ENCODE measurements at regions not wholly inside any gene's neighbourhood (a gene's known extent, or its start where the extent isn't known, plus 50 kb on each side); places are given as distances from the start of the nearest gene placed in this dataset.

- Histone ChIP-seq H3K27me3 (ENCODE audit: control insufficient read depth, insufficient read depth, low read length, poor library complexity, severe bottlenecking) (no peaks in the 10 kb centered on the region), H3K36me3 (ENCODE audit: control insufficient read depth, insufficient read depth, low read length) (no peaks in the 10 kb centered on the region), H3K4me3 (ENCODE audit: insufficient read depth, low read depth, low read length) (no peak overlapping the region), H3K9me3 (ENCODE audit: control insufficient read depth, low read length) (no peaks in the 10 kb centered on the region), H3K27ac (ENCODE audit: insufficient read depth, low read depth, low read length, poor library complexity, severe bottlenecking) (no peak overlapping the region), H3K4me1 (ENCODE audit: control insufficient read depth, insufficient read depth, low read length) (no peaks in the 10 kb centered on the region)
- WGBS, 2 experiments = 92 to 100% methylated on average over 1 of the region's 1 CpG
These were observed 408.2 kb downstream of the TSN start for GRCh38 chr2:122163617-122164016.

DNA sequence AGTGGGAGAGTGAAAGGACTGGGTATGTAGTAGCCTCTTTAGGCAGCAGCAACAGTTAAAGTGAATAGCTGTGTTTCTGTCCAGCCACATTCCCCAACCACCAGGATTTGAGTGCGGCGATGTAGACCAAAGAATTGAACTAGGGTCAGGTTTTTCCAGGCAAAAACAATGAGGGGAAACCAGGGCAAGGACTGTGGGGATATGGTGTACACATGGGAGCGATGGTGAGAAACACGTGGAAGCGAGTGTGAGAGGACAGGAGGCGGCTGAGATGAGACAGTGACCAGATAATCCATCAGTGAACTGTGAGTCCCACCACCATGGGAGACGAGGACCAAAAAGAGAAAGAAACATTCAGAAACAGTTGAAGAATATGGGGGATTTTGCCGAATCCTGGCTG is 409.5 kb downstream of the TSN start:
- no peaks in the 10 kb centered on the region for H3K36me3 ChIP-seq (ENCODE audit: control insufficient read depth, insufficient read depth, low read length)
- 94 to 95% methylated on average over 8 of the region's 8 CpGs for WGBS, 2 experiments
- no peaks in the 10 kb centered on the region for H3K27me3 ChIP-seq (ENCODE audit: control insufficient read depth, insufficient read depth, low read length, poor library complexity, severe bottlenecking)
- H3K4me3 ChIP-seq (ENCODE audit: insufficient read depth, low read depth, low read length) = no peak overlapping the region
- no peaks in the 10 kb centered on the region for H3K9me3 ChIP-seq (ENCODE audit: control insufficient read depth, low read length)
- no peaks in the 10 kb centered on the region for H3K4me1 ChIP-seq (ENCODE audit: control insufficient read depth, insufficient read depth, low read length)
- no peak overlapping the region for H3K27ac ChIP-seq (ENCODE audit: insufficient read depth, low read depth, low read length, poor library complexity, severe bottlenecking)

- H3K4me3 ChIP-seq (ENCODE audit: insufficient read depth, low read depth, low read length) = no peak overlapping the region
- H3K4me1 ChIP-seq (ENCODE audit: control insufficient read depth, insufficient read depth, low read length) = no peaks in the 10 kb centered on the region
- H3K36me3 ChIP-seq (ENCODE audit: control insufficient read depth, insufficient read depth, low read length) = no peaks in the 10 kb centered on the region
- H3K9me3 ChIP-seq (ENCODE audit: control insufficient read depth, low read length) = no peaks in the 10 kb centered on the region
- 93 to 95% methylated on average over 5 of the region's 5 CpGs for WGBS, 2 experiments
- no peak overlapping the region for H3K27ac ChIP-seq (ENCODE audit: insufficient read depth, low read depth, low read length, poor library complexity, severe bottlenecking)
- no peaks in the 10 kb centered on the region for H3K27me3 ChIP-seq (ENCODE audit: control insufficient read depth, insufficient read depth, low read length, poor library complexity, severe bottlenecking)
These were observed 411.4 kb downstream of the TSN start for GRCh38 chr2:122166820-122167219.

GRCh38 chr2:122167515-122167914 is 412.1 kb downstream of the TSN start:
- 92 to 95% methylated on average over 8 of the region's 8 CpGs for WGBS, 2 experiments

GRCh38 chr2:122168799-122169198 is 413.3 kb downstream of the TSN start:
- Histone ChIP-seq H3K27ac (ENCODE audit: insufficient read depth, low read depth, low read length, poor library complexity, severe bottlenecking) (no peak overlapping the region), H3K9me3 (ENCODE audit: control insufficient read depth, low read length) (no peaks in the 10 kb centered on the region), H3K36me3 (ENCODE audit: control insufficient read depth, insufficient read depth, low read length) (no peaks in the 10 kb centered on the region), H3K4me1 (ENCODE audit: control insufficient read depth, insufficient read depth, low read length) (no peaks in the 10 kb centered on the region), H3K27me3 (ENCODE audit: control insufficient read depth, insufficient read depth, low read length, poor library complexity, severe bottlenecking) (no peaks in the 10 kb centered on the region), H3K4me3 (ENCODE audit: insufficient read depth, low read depth, low read length) (no peak overlapping the region)
- 79 to 90% methylated on average over 3 of the region's 3 CpGs for WGBS, 2 experiments

More at GRCh38 chr2:122167515-122167914, 412.1 kb downstream of the TSN start:
- H3K4me1 ChIP-seq (ENCODE audit: control insufficient read depth, insufficient read depth, low read length) = no peaks in the 10 kb centered on the region
- H3K36me3 ChIP-seq (ENCODE audit: control insufficient read depth, insufficient read depth, low read length) = no peaks in the 10 kb centered on the region
- H3K27ac ChIP-seq (ENCODE audit: insufficient read depth, low read depth, low read length, poor library complexity, severe bottlenecking) = no peak overlapping the region
- no peaks in the 10 kb centered on the region for H3K9me3 ChIP-seq (ENCODE audit: control insufficient read depth, low read length)
- H3K4me3 ChIP-seq (ENCODE audit: insufficient read depth, low read depth, low read length) = no peak overlapping the region
- H3K27me3 ChIP-seq (ENCODE audit: control insufficient read depth, insufficient read depth, low read length, poor library complexity, severe bottlenecking) = no peaks in the 10 kb centered on the region

GRCh38 chr2:122172812-122173211 is 417.4 kb downstream of the TSN start:
- H3K9me3 ChIP-seq (ENCODE audit: control insufficient read depth, low read length) = no peaks in the 10 kb centered on the region
- no peak overlapping the region for H3K4me3 ChIP-seq (ENCODE audit: insufficient read depth, low read depth, low read length)
- 93 to 100% methylated on average over 2 of the region's 2 CpGs for WGBS, 2 experiments
- H3K4me1 ChIP-seq (ENCODE audit: control insufficient read depth, insufficient read depth, low read length) = no peaks in the 10 kb centered on the region
- no peak overlapping the region for H3K27ac ChIP-seq (ENCODE audit: insufficient read depth, low read depth, low read length, poor library complexity, severe bottlenecking)
- no peaks in the 10 kb centered on the region for H3K27me3 ChIP-seq (ENCODE audit: control insufficient read depth, insufficient read depth, low read length, poor library complexity, severe bottlenecking)
- H3K36me3 ChIP-seq (ENCODE audit: control insufficient read depth, insufficient read depth, low read length) = no peaks in the 10 kb centered on the region

GRCh38 chr2:122174061-122174460 is 418.6 kb downstream of the TSN start:
- WGBS, 2 experiments = 85 to 92% methylated on average over 6 of the region's 6 CpGs
- H3K27ac ChIP-seq (ENCODE audit: insufficient read depth, low read depth, low read length, poor library complexity, severe bottlenecking) = no peak overlapping the region
- H3K4me3 ChIP-seq (ENCODE audit: insufficient read depth, low read depth, low read length) = no peak overlapping the region
- H3K9me3 ChIP-seq (ENCODE audit: control insufficient read depth, low read length) = no peaks in the 10 kb centered on the region
- H3K4me1 ChIP-seq (ENCODE audit: control insufficient read depth, insufficient read depth, low read length) = no peaks in the 10 kb centered on the region
- H3K36me3 ChIP-seq (ENCODE audit: control insufficient read depth, insufficient read depth, low read length) = no peaks in the 10 kb centered on the region
- H3K27me3 ChIP-seq (ENCODE audit: control insufficient read depth, insufficient read depth, low read length, poor library complexity, severe bottlenecking) = no peaks in the 10 kb centered on the region

- 92 to 94% methylated on average over 6 of the region's 6 CpGs for WGBS, 2 experiments
- no peaks in the 10 kb centered on the region for H3K4me1 ChIP-seq (ENCODE audit: control insufficient read depth, insufficient read depth, low read length)
- H3K27me3 ChIP-seq (ENCODE audit: control insufficient read depth, insufficient read depth, low read length, poor library complexity, severe bottlenecking) = no peaks in the 10 kb centered on the region
These were observed 424.2 kb downstream of the TSN start for GRCh38 chr2:122179492-122180165.

GRCh38 chr2:122180972-122181371 is 425.5 kb downstream of the TSN start:
- H3K27me3 ChIP-seq (ENCODE audit: control insufficient read depth, insufficient read depth, low read length, poor library complexity, severe bottlenecking) = no peaks in the 10 kb centered on the region
- no peak overlapping the region for H3K27ac ChIP-seq (ENCODE audit: insufficient read depth, low read depth, low read length, poor library complexity, severe bottlenecking)
- 94 to 96% methylated on average over 1 of the region's 1 CpG for WGBS, 2 experiments
- no peak overlapping the region for H3K4me3 ChIP-seq (ENCODE audit: insufficient read depth, low read depth, low read length)
- no peaks in the 10 kb centered on the region for H3K4me1 ChIP-seq (ENCODE audit: control insufficient read depth, insufficient read depth, low read length)
- no peaks in the 10 kb centered on the region for H3K9me3 ChIP-seq (ENCODE audit: control insufficient read depth, low read length)
- no peaks in the 10 kb centered on the region for H3K36me3 ChIP-seq (ENCODE audit: control insufficient read depth, insufficient read depth, low read length)

More at GRCh38 chr2:122179492-122180165, 424.2 kb downstream of the TSN start:
- Histone ChIP-seq H3K4me3 (ENCODE audit: insufficient read depth, low read depth, low read length) (no peak overlapping the region), H3K36me3 (ENCODE audit: control insufficient read depth, insufficient read depth, low read length) (no peaks in the 10 kb centered on the region), H3K27ac (ENCODE audit: insufficient read depth, low read depth, low read length, poor library complexity, severe bottlenecking) (no peak overlapping the region), H3K9me3 (ENCODE audit: control insufficient read depth, low read length) (no peaks in the 10 kb centered on the region)

DNA sequence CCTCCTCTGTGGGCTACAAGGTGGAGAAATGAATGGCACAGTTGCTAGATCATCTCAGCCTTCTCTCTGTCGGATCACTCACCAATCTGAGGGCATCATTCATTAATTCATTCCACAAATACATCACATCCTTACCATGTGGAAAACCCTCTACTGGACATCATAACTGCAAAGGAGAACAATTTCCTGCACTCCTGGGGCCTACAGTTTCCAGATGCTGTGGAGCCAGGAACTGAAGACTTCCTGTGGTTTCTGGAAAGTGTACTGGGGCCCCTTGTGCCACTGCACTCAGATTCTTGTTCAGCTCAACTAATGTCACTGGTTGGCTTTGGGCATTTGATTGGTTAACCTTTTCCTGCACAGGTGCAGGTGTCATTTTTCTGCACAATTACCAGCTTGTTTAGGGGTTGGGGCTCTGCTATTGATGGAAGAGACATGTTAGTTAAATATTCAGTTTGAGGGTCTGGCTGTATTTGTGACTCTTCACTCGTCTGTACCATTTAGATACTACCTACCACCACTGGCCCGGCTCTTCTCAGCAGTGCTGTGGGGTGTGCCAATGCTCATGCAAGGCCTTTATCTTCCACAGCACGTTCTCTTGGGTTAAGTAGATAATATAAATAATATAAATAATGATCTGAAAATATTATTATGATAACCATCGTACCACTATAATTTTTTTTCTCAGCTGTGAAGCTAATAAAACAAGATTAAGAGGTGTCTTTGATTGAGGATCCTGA is 427.3 kb downstream of the TSN start:
- no peak overlapping the region for H3K27ac ChIP-seq (ENCODE audit: insufficient read depth, low read depth, low read length, poor library complexity, severe bottlenecking)
- H3K36me3 ChIP-seq (ENCODE audit: control insufficient read depth, insufficient read depth, low read length) = no peaks in the 10 kb centered on the region
- H3K4me1 ChIP-seq (ENCODE audit: control insufficient read depth, insufficient read depth, low read length) = no peaks in the 10 kb centered on the region
- WGBS, 2 experiments = 95 to 98% methylated on average over 2 to 3 of the region's 5 CpGs
- H3K4me3 ChIP-seq (ENCODE audit: insufficient read depth, low read depth, low read length) = no peak overlapping the region
- H3K27me3 ChIP-seq (ENCODE audit: control insufficient read depth, insufficient read depth, low read length, poor library complexity, severe bottlenecking) = no peaks in the 10 kb centered on the region
- no peaks in the 10 kb centered on the region for H3K9me3 ChIP-seq (ENCODE audit: control insufficient read depth, low read length)

Measured in ectodermal cell (in vitro differentiated cells).